Stomach (tissue), 8 donors: ENCODE measurements at regions not wholly inside any gene's neighbourhood (a gene's known extent, or its start where the extent isn't known, plus 50 kb on each side); places are given as distances from the start of the nearest gene placed in this dataset.

Experiments used
- DNase-seq, 2 donors: peaks; one replicate each; pipeline versions ENCODE4 v3.0.0 to v3.0.0-alpha.2; 2013 to 2019
- H3K27ac ChIP-seq, 5 donors: fragments of 200-600 bp in 4 of 5; sonication (generic) in 4 of 5; one replicate each; pipeline ENCODE4 v1.5.1; 2013 to 2019; ENCODE audit warnings: mild to moderate bottlenecking in 1 of 5, moderate library complexity in 1 of 5
- H3K27me3 ChIP-seq, 3 donors: fragments of 200-600 bp; sonication (generic); one replicate each; pipeline ENCODE4 v1.5.1; 2017 to 2019; ENCODE audit warnings: mixed run types in 1 of 3
- H3K36me3 ChIP-seq, 4 donors: fragments of 200-600 bp; sonication (generic); 1 replicate in 3 of 4; 2 replicates in 1 of 4; pipeline ENCODE4 v1.5.1; 2016 to 2019
- H3K4me1 ChIP-seq, 4 donors: fragments of 200-600 bp; sonication (generic); one replicate each; pipeline ENCODE4 v1.5.1; 2016 to 2019
- H3K4me3 ChIP-seq, 4 donors: fragments of 200-600 bp; sonication (generic) in 3 of 4; one replicate each; pipeline ENCODE4 v1.5.1; 2016 to 2019; ENCODE audit warnings: mild to moderate bottlenecking in 1 of 4
- H3K9me3 ChIP-seq, 4 donors: fragments of 200-600 bp; sonication (generic); one replicate each; pipeline ENCODE4 v1.5.1; 2016 to 2019
- CTCF ChIP-seq, 7 experiments: fragments of 450-650 bp in 4 of 7; fragments of 200-600 bp in 3 of 7; sonication (generic) in 3 of 7; IDR thresholded peaks; one replicate each; pipeline ENCODE4 v1.5.1; 2016 to 2019; ENCODE audit warnings: antibody characterized with exemption in 7 of 7, control low read depth in 2 of 7, mild to moderate bottlenecking in 1 of 7
- EP300 ChIP-seq: sonication (generic); formaldehyde crosslinking; IDR thresholded peaks from one replicate; pipeline ENCODE4 v1.6.1; 2017; ENCODE audit warnings: antibody characterized with exemption
- POLR2A ChIP-seq, 4 donors: fragments of 450-650 bp; IDR thresholded peaks; one replicate each; pipeline ENCODE4 v1.6.1; 2016; ENCODE audit warnings: antibody characterized with exemption in 4 of 4, control low read depth in 2 of 4, mild to moderate bottlenecking in 1 of 4, moderate library complexity in 1 of 4
- POLR2AphosphoS5 ChIP-seq, 3 donors: sonication (generic); formaldehyde crosslinking; IDR thresholded peaks; one replicate each; pipeline ENCODE4 v1.6.1; 2016; ENCODE audit warnings: antibody characterized with exemption in 3 of 3
- WGBS, 5 donors: extraction: QIAGEN DNeasy Blood & Tissue Kit in 3 of 5; methylation state at CpG; one replicate each; pipeline versions ENCODE4 v1.1.5 to v1.1.7; 2013 to 2018; 5-methylcytosine and 5-hydroxymethylcytosine counted together
- intact Hi-C: fragments of 100-400 bp; cut with DNase I; formaldehyde crosslinking; loops from one replicate; pipeline ENCODE4 v1.15.1; 2023; ENCODE audit warnings: low total_unique reads
- donor health status: healthy with polysubstance abuse.
- donor health status: Bipolar disorder and iron deficiency.
- donor health status: healthy.

GRCh38 chr3:145177828-145178227 lies 983.2 kb downstream of the PLOD2 start:
- Histone ChIP-seq H3K27me3 (no peaks in the 10 kb centered on the region), H3K4me3 (no peak overlapping the region), H3K27ac (no peak overlapping the region), H3K36me3 (no peaks in the 10 kb centered on the region), H3K4me1 (peaks cover 0 to 8% (median 0%) of the 10 kb centered on the region in 4 donors), H3K9me3 (no peaks in the 10 kb centered on the region)
- no peak for DNase-seq
- WGBS, 5 donors: 49 to 62% (median 56%) methylated on average over 2 of the region's 2 CpGs
- intact Hi-C loops: no loop called here
- TF ChIP-seq EP300 (no peak), POLR2A (IDR thresholded peaks at IDR 0.05) (no peak), POLR2AphosphoS5 (IDR thresholded peaks at IDR 0.05) (no peak)

GRCh38 chr3:145182196-145182911 lies 978.6 kb downstream of the PLOD2 start:
- H3K4me3 ChIP-seq: peak overlapping the region in 1 of 4 donors; percentile 2
- TF ChIP-seq POLR2A (IDR thresholded peaks at IDR 0.05): no peak
- TF ChIP-seq POLR2AphosphoS5 (IDR thresholded peaks at IDR 0.05): no peak
- no peak for TF ChIP-seq CTCF (IDR thresholded peaks at IDR 0.05)
- no peak for TF ChIP-seq EP300
- H3K36me3 ChIP-seq: no peaks in the 10 kb centered on the region
- intact Hi-C loops: no loop called here
- H3K9me3 ChIP-seq: no peaks in the 10 kb centered on the region
- DNase-seq: no peak
- no peaks in the 10 kb centered on the region for H3K27me3 ChIP-seq
- WGBS, 5 donors: 44 to 62% (median 50%) methylated on average over 4 of the region's 4 CpGs
- H3K27ac ChIP-seq: no peak overlapping the region
- peaks cover 0 to 12% (median 0%) of the 10 kb centered on the region in 4 donors for H3K4me1 ChIP-seq

- no peak overlapping the region for H3K4me3 ChIP-seq
- TF ChIP-seq EP300 (no peak), POLR2AphosphoS5 (IDR thresholded peaks at IDR 0.05) (no peak), CTCF (IDR thresholded peaks at IDR 0.05) (no peak), POLR2A (IDR thresholded peaks at IDR 0.05) (no peak)
- no peaks in the 10 kb centered on the region for H3K36me3 ChIP-seq
- H3K27me3 ChIP-seq: no peaks in the 10 kb centered on the region
- intact Hi-C loops: no loop called here
- WGBS, 5 donors: 45 to 60% (median 50%) methylated on average over 3 of the region's 3 CpGs
- peaks cover 0 to 12% (median 0%) of the 10 kb centered on the region in 4 donors for H3K4me1 ChIP-seq
- no peak overlapping the region for H3K27ac ChIP-seq
- no peak for DNase-seq
- H3K9me3 ChIP-seq: no peaks in the 10 kb centered on the region
Measured at GRCh38 chr3:145183261-145183660, 977.7 kb downstream of the PLOD2 start.

GRCh38 chr3:145188079-145188770 lies 972.8 kb downstream of the PLOD2 start:
- TF ChIP-seq CTCF (IDR thresholded peaks at IDR 0.05) (no peak), POLR2AphosphoS5 (IDR thresholded peaks at IDR 0.05) (no peak), EP300 (no peak), POLR2A (IDR thresholded peaks at IDR 0.05) (no peak)
- 81 to 98% (median 84%) methylated on average over 2 of the region's 2 CpGs for WGBS, 5 donors
- intact Hi-C loops: no loop called here
- Histone ChIP-seq H3K36me3 (no peaks in the 10 kb centered on the region), H3K4me3 (no peak overlapping the region), H3K27ac (no peak overlapping the region), H3K27me3 (no peaks in the 10 kb centered on the region), H3K4me1 (peaks cover 0 to under 1% (median 0%) of the 10 kb centered on the region in 4 donors), H3K9me3 (no peaks in the 10 kb centered on the region)
- DNase-seq: no peak

GRCh38 chr3:145190138-145190537 lies 970.8 kb downstream of the PLOD2 start:
- intact Hi-C loops: no loop called here
- Histone ChIP-seq H3K27ac (no peak overlapping the region), H3K4me1 (no peaks in the 10 kb centered on the region), H3K36me3 (no peaks in the 10 kb centered on the region), H3K9me3 (no peaks in the 10 kb centered on the region), H3K4me3 (no peak overlapping the region), H3K27me3 (no peaks in the 10 kb centered on the region)
- 89 to 100% (median 97%) methylated on average over 2 of the region's 2 CpGs for WGBS, 5 donors
- TF ChIP-seq EP300 (no peak), POLR2A (IDR thresholded peaks at IDR 0.05) (no peak), POLR2AphosphoS5 (IDR thresholded peaks at IDR 0.05) (no peak), CTCF (IDR thresholded peaks at IDR 0.05) (no peak)
- no peak for DNase-seq
